IMR-90 (cell line): ENCODE measurements at regions not wholly inside any gene's neighbourhood (a gene's known extent, or its start where the extent isn't known, plus 50 kb on each side); places are given as distances from the start of the nearest gene placed in this dataset.

Experiments used
- CEBPB ChIP-seq: IDR thresholded peaks from 2 replicates; pipeline ENCODE4 v1.6.1; 2012; ENCODE audit warnings: low read depth, low read length, improper control_type of control experiment
- CHD1 ChIP-seq: IDR thresholded peaks from 2 replicates; pipeline ENCODE4 v1.6.1; 2012; ENCODE audit warnings: low read depth, low read length, improper control_type of control experiment
- POLR2A ChIP-seq: IDR thresholded peaks from 2 replicates; pipeline ENCODE4 v1.6.1; 2012; ENCODE audit warnings: mild to moderate bottlenecking, low read depth, low read length
- RFX5 ChIP-seq: IDR thresholded peaks from 2 replicates; pipeline ENCODE4 v1.8.0; 2012; ENCODE audit warnings: low read depth, mild to moderate bottlenecking, low read length, moderate library complexity
- SMC3 ChIP-seq: fragments of 150-350 bp; IDR thresholded peaks from 2 replicates; pipeline ENCODE4 v1.6.1; 2016; ENCODE audit warnings: low read depth, mild to moderate bottlenecking, antibody characterized with exemption, low read length, moderate library complexity
- TF ChIP-seq, protein P1 (sequence below): conservative IDR thresholded peaks from 2 replicates; pipeline ENCODE4 v1.5.1; 2012; ENCODE audit warnings: mild to moderate bottlenecking, low read depth, low read length, improper control_type of control experiment

DNA sequence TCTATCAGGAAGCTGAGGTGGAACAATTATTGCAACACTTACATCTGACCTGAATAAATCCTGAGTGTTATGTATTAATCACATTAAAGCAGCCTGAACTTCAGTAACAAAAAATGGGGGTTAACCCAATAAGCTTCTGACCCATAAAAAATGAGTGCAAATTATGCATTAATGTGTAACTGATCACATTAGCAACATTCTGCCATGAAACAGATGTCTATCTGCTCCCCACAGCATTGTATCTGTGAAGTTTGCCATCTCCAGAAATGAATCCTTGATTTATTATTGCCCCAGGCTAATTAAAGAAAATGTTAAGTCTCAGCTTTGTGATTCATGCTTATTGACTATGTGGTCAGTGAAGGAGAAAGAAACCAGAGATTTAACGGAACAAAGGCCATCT is 304.9 kb downstream of the PCDH20 start:
- TF ChIP-seq POLR2A (no peak), CEBPB (no peak), SMC3 (no peak), CHD1 (no peak), RFX5 (no peak)
- TF ChIP-seq, protein P1, sequence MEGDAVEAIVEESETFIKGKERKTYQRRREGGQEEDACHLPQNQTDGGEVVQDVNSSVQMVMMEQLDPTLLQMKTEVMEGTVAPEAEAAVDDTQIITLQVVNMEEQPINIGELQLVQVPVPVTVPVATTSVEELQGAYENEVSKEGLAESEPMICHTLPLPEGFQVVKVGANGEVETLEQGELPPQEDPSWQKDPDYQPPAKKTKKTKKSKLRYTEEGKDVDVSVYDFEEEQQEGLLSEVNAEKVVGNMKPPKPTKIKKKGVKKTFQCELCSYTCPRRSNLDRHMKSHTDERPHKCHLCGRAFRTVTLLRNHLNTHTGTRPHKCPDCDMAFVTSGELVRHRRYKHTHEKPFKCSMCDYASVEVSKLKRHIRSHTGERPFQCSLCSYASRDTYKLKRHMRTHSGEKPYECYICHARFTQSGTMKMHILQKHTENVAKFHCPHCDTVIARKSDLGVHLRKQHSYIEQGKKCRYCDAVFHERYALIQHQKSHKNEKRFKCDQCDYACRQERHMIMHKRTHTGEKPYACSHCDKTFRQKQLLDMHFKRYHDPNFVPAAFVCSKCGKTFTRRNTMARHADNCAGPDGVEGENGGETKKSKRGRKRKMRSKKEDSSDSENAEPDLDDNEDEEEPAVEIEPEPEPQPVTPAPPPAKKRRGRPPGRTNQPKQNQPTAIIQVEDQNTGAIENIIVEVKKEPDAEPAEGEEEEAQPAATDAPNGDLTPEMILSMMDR: no peak
